NCI-H446 (cell line): ENCODE measurements at regions not wholly inside any gene's neighbourhood (a gene's known extent, or its start where the extent isn't known, plus 50 kb on each side); places are given as distances from the start of the nearest gene placed in this dataset.
A peak's percentile ranks its signal among the peaks of the same experiment; 100 is the strongest.
"Not testable (repeated sequence)": the region's sequence is repeated elsewhere in the genome, so short reads cannot be mapped to it uniquely, and the experiment has no call there.

ENCODE experiments used
- DNase-seq, 2 experiments: peaks; one replicate each; lab custom pipeline; 2025; lab: John Stamatoyannopoulos, UW

GRCh38 chr1:194431121-194431520 is 1244.7 kb upstream of the B3GALT2 start:
- DNase-seq = no peak

DNA sequence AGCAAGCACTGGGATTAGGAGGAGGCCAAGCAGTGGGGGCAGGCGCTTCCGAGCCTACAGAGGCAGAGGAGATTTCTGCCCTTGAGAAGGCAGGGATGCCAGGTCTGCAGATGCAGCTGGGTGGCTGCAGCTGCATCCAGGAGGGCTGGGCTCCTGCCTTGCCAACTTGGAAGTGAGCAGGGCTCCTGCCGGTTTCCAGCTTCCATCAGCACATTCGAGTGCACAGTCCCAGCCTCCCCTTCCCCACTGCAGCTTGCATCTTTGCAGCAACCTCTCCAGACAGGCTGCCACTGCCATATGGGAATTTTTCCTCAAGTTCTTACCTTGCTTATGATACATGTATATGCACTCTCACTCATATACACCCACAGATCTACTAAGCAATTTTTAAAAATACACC is 1234.3 kb upstream of the B3GALT2 start:
- DNase-seq = no peak

GRCh38 chr1:194419721-194420120 is 1233.3 kb upstream of the B3GALT2 start:
- DNase-seq = no peak

DNA sequence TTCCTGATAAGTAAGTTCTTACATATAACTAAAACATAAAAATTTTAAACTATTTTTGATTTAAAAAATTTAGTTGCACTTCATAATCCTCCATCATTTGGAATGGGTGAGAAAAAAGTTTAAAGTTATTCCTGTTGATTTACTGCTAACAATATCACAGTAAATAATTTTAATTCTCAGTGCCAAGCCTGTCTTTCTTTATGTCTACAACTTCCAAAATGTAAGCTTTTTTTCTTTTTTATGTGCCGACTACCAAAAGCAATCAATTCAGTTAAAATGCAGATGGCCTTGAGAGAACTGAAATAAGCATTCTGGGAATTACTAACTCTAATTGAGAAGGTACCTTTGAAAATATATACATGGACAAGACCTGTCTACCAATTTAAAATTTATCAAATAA is 1224.3 kb upstream of the B3GALT2 start:
- DNase-seq = no peak

DNA sequence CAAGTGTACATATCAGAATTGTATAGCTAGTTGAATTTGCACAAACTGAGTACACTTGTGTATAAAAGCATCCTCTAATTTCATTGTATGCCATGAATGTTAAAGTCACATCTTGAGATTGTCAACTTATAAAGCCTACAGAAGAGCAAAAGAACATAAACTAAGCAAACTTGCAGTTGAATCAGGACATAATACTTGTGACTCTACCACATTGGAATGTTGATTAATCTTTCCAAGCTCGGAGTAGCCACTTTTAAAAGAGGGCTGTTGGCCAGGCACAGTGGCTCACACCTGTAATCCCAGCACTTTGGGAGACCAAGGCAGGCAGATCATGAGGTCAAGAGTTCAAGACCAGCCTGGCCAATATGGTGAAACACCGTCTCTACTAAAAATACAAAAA is 1220.8 kb upstream of the B3GALT2 start:
- DNase-seq = not testable (repeated sequence)

GRCh38 chr1:194394676-194395075 is 1208.3 kb upstream of the B3GALT2 start:
- no peak for DNase-seq

GRCh38 chr1:194387531-194387930 is 1201.1 kb upstream of the B3GALT2 start:
- DNase-seq = no peak

DNA sequence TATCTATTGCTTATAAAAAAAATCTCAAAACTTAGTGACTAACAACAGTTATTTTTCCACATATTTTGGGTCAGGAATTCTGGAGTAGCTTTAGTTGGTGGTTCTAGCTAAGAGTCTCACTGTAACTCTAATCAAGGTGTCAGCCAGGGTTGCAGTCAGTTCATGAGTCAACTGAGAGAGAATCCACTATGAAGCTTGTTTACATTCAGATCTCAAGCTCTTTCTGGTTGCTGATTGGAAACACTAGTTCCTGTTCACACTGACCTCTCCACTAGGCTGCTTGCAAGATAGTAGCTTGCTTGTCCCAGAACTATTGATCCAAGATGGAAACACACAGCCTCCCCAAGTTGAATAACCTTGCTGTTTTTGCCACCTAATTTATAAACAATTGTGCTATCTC is 1192.1 kb upstream of the B3GALT2 start:
- no peak for DNase-seq

GRCh38 chr1:194374649-194375048 is 1188.2 kb upstream of the B3GALT2 start:
- no peak for DNase-seq

GRCh38 chr1:194372266-194372665 is 1185.9 kb upstream of the B3GALT2 start:
- no peak for DNase-seq

DNA sequence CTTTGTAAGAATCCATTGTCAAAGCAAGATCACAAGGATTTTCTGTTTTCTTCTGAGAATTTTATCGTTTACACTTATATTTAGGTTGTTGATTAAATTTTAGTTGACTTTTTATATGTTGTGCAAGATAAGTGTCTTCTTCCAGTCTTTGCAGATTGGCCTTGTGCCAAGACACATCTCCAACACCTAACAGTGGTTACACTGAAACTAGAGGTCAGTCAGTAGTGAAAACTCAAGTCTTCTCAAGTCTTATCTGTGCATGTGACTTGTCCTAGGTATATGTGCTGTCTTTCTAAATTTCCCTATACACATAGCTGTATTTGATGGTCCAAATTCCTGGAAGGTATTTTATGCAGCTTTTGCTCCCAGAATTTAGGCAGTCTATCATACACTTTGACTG is 1183.2 kb upstream of the B3GALT2 start:
- DNase-seq = no peak

- DNase-seq = no peak
These were observed 1182.6 kb upstream of the B3GALT2 start for GRCh38 chr1:194369060-194369459.

DNA sequence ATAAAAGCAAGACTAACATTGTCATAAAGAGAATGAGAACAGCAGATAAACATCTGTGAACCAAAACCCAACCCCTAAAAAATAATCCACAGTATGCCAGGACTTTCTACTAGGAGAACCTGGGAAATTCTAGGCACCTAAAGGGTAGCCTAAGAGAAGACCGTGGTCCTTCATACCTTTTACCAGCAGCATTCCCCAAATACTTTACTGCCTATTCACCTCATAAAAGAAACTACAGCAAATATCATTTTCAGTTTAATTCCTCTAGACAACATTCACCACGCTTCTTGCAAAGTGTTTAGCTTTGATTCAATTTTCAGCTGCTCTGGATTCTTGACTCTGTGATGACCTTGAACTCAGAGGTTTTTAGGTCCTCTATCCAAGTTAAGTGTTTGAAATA is 1180.7 kb upstream of the B3GALT2 start:
- no peak for DNase-seq

- no peak for DNase-seq
These were observed 1180.3 kb upstream of the B3GALT2 start for GRCh38 chr1:194366705-194367104.

DNA sequence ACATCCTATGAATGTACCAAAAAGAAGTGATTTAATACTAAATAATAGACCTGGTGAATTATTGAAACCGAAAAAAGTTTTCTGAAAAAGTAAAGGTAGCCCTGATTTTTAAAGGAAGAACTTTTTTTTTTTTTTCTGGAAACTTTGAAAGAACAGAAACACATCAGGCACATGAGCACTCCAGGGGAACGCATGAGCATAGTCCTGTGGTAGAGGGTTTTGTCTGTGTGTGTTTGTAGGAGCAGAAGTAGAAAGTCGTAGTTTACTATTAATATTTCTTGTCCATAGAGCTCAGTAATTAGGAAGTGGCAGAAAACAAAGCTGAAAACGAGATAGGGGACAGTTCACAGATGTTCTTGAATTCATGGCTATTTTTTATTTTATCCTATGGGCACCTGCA is 1175.9 kb upstream of the B3GALT2 start:
- DNase-seq = no peak

GRCh38 chr1:194361374-194362131 is 1175.1 kb upstream of the B3GALT2 start:
- no peak for DNase-seq

- no peak for DNase-seq
These were observed 1171.8 kb upstream of the B3GALT2 start for GRCh38 chr1:194358208-194358581.

- DNase-seq = not testable (repeated sequence)
These were observed 1171.3 kb upstream of the B3GALT2 start for GRCh38 chr1:194357573-194358207.

DNA sequence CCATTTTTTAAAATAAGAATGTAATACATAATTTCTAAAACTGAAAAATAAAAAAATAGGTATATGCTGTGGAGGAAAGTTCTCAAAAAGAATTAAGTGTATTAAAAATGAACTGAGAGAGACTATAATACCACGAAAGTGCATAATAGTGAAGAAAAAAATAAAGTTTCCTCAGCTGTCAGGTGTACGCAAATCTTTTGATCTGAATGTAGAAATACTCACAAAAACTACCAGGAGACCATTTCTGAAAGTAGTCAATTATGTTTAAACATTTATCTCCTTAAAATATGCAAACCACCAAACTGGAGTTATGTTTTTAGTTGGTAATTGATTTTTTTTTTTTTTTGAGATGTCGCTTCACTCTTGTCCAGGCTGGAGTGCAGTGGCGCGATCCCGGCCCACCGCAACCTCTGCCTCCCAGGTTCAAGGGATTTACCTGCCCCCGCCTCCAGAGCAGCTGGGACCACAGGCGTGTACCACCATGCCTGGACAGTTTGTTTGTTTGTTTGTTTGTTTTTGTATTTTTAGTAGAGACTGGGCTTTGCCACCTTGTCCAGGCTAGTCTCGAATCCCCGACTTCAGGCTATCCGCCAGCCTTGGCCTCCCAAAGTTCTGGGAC is 1169.2 kb upstream of the B3GALT2 start:
- no peak for DNase-seq

DNA sequence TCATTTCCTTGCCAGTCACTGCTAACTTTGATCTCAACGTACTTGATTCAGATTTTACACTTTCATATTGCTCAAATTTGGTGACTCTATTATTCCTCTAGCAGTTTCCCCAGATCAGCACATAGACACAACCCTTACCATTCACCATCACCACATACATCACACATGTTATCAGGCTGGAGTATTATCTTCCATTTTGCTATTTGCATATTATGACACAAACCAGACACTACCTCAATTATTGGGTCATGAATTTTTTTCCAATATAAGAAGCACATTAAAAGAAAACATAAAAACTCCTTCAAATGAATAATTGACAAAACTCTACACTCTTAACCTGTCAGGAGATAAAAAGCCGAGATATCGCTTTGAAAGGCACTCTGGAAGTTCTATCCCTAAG is 1166.7 kb upstream of the B3GALT2 start:
- DNase-seq = no peak

DNA sequence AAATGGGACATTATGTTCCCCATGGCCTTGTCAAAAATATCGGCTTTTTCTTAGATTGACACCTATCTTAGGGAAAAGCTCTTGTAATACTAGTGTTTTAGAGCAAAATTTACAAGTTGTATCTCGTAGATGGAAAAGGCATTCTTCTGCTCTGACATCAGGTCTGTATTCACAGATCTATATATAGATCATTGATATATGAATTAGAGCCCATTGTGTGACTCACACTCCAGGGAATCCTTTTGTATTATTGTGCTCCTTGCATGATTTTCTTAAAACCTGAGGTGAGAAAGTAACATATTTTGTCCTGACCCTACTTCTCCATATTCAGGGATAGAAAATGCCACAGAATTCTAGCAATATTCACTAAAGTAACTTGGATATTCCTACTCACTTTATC is 1160.8 kb upstream of the B3GALT2 start:
- DNase-seq = no peak

- no peak for DNase-seq
These were observed 1156.3 kb upstream of the B3GALT2 start for GRCh38 chr1:194342484-194343262.

- peak; percentile 17 to 43 for DNase-seq
These were observed 1155.2 kb upstream of the B3GALT2 start for GRCh38 chr1:194341587-194341986.
